ENCODE measurements at regions not wholly inside any gene's neighbourhood (a gene's known extent, or its start where the extent isn't known, plus 50 kb on each side); places are given as distances from the start of the nearest gene placed in this dataset.

GRCh38 chr5:57538341-57538955 lies 55.8 kb upstream of the ACTBL2 start:
- TF ChIP-seq CTCF (IDR thresholded peaks at IDR 0.05) (no peak), TCF7L2 (IDR thresholded peaks at IDR 0.05; ENCODE audit: low read depth, low read length) (no peak), SIN3A (IDR thresholded peaks at IDR 0.05; ENCODE audit: borderline replicate concordance, insufficient read depth, low read depth, low read length) (no peak)

All from Panc1 (cell line).